Suprapubic skin (tissue), 3 donors: ENCODE measurements at regions not wholly inside any gene's neighbourhood (a gene's known extent, or its start where the extent isn't known, plus 50 kb on each side); places are given as distances from the start of the nearest gene placed in this dataset.

Source experiments
- CTCF ChIP-seq, 2 donors: fragments of 200-600 bp in 1 of 2; fragments of 450-650 bp in 1 of 2; sonication (generic) in 1 of 2; IDR thresholded peaks; one replicate each; pipeline ENCODE4 v1.5.1; 2016 to 2019; ENCODE audit warnings: antibody characterized with exemption in 2 of 2, mild to moderate bottlenecking in 1 of 2, moderate library complexity in 1 of 2
- POLR2A ChIP-seq, 2 donors: fragments of 450-650 bp; IDR thresholded peaks; one replicate each; pipeline ENCODE4 v1.6.1; 2017; ENCODE audit warnings: antibody characterized with exemption in 2 of 2, mild to moderate bottlenecking in 2 of 2, moderate library complexity in 2 of 2

- TF ChIP-seq CTCF (IDR thresholded peaks at IDR 0.05) = no peak
- TF ChIP-seq POLR2A (IDR thresholded peaks at IDR 0.05) = no peak
Observed at GRCh38 chr16:75837681-75838080, 111.4 kb upstream of the CPHXL start.
